Chondrocyte (in vitro differentiated cells): ENCODE measurements at regions not wholly inside any gene's neighbourhood (a gene's known extent, or its start where the extent isn't known, plus 50 kb on each side); places are given as distances from the start of the nearest gene placed in this dataset.

Experiments used
- DNase-seq: peaks from one replicate; pipeline ENCODE4 v3.0.0; 2021; ENCODE audit warnings: mixed read lengths, low spot score
- H3K27ac Mint-ChIP-seq: one replicate; pipeline ENCODE4 v1.8.0; 2021; ENCODE audit warnings: mild to moderate bottlenecking, moderate library complexity, mixed read lengths; ENCODE audit not compliant: unreplicated experiment
- H3K27me3 Mint-ChIP-seq: 2 replicates; pipeline ENCODE4 v1.8.0; 2021; ENCODE audit warnings: low read depth, mixed read lengths
- H3K36me3 Mint-ChIP-seq: 2 replicates; pipeline ENCODE4 v1.8.0; 2021; ENCODE audit warnings: low read depth, mixed read lengths
- H3K4me1 Mint-ChIP-seq: 2 replicates; pipeline ENCODE4 v1.8.0; 2021; ENCODE audit warnings: low read depth, mild to moderate bottlenecking, mixed read lengths
- H3K4me3 Mint-ChIP-seq: one replicate; pipeline ENCODE4 v1.8.0; 2021; ENCODE audit warnings: mild to moderate bottlenecking, moderate library complexity, mixed read lengths; ENCODE audit not compliant: unreplicated experiment
- H3K9me3 Mint-ChIP-seq: 2 replicates; pipeline ENCODE4 v1.8.0; 2021; ENCODE audit warnings: low read depth, mixed read lengths
- TF ChIP-seq, protein P1 (sequence below): fragments of 200-600 bp; sonication (generic); IDR thresholded peaks from 2 replicates; pipeline ENCODE4 v1.5.0; 2021; ENCODE audit warnings: antibody characterized with exemption, mild to moderate bottlenecking, moderate library complexity

- Mint-ChIP-seq H3K4me1 (no peaks in the 10 kb centered on the region), H3K27ac (no peak overlapping the region), H3K9me3 (peaks cover 35% of the 10 kb centered on the region), H3K36me3 (no peaks in the 10 kb centered on the region), H3K27me3 (no peaks in the 10 kb centered on the region), H3K4me3 (no peak overlapping the region)
- DNase-seq: peak; percentile 54
- TF ChIP-seq, protein P1, sequence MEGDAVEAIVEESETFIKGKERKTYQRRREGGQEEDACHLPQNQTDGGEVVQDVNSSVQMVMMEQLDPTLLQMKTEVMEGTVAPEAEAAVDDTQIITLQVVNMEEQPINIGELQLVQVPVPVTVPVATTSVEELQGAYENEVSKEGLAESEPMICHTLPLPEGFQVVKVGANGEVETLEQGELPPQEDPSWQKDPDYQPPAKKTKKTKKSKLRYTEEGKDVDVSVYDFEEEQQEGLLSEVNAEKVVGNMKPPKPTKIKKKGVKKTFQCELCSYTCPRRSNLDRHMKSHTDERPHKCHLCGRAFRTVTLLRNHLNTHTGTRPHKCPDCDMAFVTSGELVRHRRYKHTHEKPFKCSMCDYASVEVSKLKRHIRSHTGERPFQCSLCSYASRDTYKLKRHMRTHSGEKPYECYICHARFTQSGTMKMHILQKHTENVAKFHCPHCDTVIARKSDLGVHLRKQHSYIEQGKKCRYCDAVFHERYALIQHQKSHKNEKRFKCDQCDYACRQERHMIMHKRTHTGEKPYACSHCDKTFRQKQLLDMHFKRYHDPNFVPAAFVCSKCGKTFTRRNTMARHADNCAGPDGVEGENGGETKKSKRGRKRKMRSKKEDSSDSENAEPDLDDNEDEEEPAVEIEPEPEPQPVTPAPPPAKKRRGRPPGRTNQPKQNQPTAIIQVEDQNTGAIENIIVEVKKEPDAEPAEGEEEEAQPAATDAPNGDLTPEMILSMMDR: no peak
These were observed 830.8 kb downstream of the TBC1D22A start for GRCh38 chr22:47593291-47593690.

- Mint-ChIP-seq H3K4me1 (no peaks in the 10 kb centered on the region), H3K27ac (no peak overlapping the region), H3K27me3 (no peaks in the 10 kb centered on the region), H3K4me3 (no peak overlapping the region), H3K36me3 (no peaks in the 10 kb centered on the region), H3K9me3 (peaks cover 36% of the 10 kb centered on the region)
- DNase-seq: peak; percentile 59
- TF ChIP-seq, protein P1: no peak
These were observed 830.3 kb downstream of the TBC1D22A start for GRCh38 chr22:47592791-47593190.

GRCh38 chr22:47591709-47592108 is 829.3 kb downstream of the TBC1D22A start:
- TF ChIP-seq, protein P1: no peak
- Mint-ChIP-seq H3K27me3 (no peaks in the 10 kb centered on the region), H3K36me3 (no peaks in the 10 kb centered on the region), H3K4me1 (no peaks in the 10 kb centered on the region), H3K9me3 (peaks cover 34% of the 10 kb centered on the region), H3K4me3 (no peak overlapping the region), H3K27ac (no peak overlapping the region)
- DNase-seq: peak; percentile 46

DNA sequence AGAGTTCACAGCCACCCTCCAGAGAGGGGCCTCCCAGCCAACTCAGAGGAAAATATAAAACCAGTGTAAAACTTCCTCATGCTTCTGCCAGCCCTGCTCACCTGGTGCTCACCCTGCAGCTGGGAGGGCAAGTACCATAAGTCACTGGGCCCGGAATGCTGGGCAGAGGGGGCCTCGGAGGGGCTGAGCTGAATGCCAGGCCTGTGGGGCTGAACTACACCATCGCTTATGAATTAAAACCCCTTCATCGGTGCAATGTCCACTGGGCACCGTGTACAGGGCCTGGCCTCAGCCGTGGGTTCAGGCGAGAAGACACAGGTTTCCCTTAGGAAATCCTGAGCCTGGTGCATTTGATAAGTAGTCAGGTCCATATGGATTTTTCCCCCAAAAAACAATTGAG is 828.6 kb downstream of the TBC1D22A start:
- DNase-seq: peak; percentile 44
- Mint-ChIP-seq H3K27me3 (no peaks in the 10 kb centered on the region), H3K4me1 (no peaks in the 10 kb centered on the region), H3K9me3 (peaks cover 34% of the 10 kb centered on the region), H3K4me3 (no peak overlapping the region), H3K36me3 (no peaks in the 10 kb centered on the region), H3K27ac (no peak overlapping the region)
- TF ChIP-seq, protein P1: no peak

- Mint-ChIP-seq H3K36me3 (no peaks in the 10 kb centered on the region), H3K4me1 (no peaks in the 10 kb centered on the region), H3K27ac (no peak overlapping the region), H3K9me3 (peaks cover 34% of the 10 kb centered on the region), H3K4me3 (no peak overlapping the region), H3K27me3 (no peaks in the 10 kb centered on the region)
- TF ChIP-seq, protein P1: no peak
- DNase-seq: peak; percentile 59
These were observed 827.1 kb downstream of the TBC1D22A start for GRCh38 chr22:47589271-47590250.
